KMS-11 (cell line): ENCODE measurements at regions not wholly inside any gene's neighbourhood (a gene's known extent, or its start where the extent isn't known, plus 50 kb on each side); places are given as distances from the start of the nearest gene placed in this dataset.

Experiments used
- H2AFZ ChIP-seq: fragments of 200-600 bp; sonication (generic); 2 replicates; pipeline ENCODE4 v1.6.1; 2016; ENCODE audit warnings: antibody characterized with exemption, mixed run types, low read depth
- H3K27ac ChIP-seq: fragments of 200-600 bp; sonication (generic); 2 replicates; pipeline ENCODE4 v1.6.1; 2016; ENCODE audit warnings: mild to moderate bottlenecking, mixed run types
- H3K27me3 ChIP-seq: fragments of 200-600 bp; sonication (generic); 2 replicates; pipeline ENCODE4 v1.6.1; 2017; ENCODE audit warnings: mild to moderate bottlenecking, low read depth, mixed run types, moderate library complexity; ENCODE audit not compliant: insufficient read depth
- H3K36me3 ChIP-seq: fragments of 200-600 bp; sonication (generic); 2 replicates; pipeline ENCODE4 v1.6.1; 2017; ENCODE audit warnings: mild to moderate bottlenecking, mixed run types; ENCODE audit not compliant: insufficient read depth
- H3K4me1 ChIP-seq: fragments of 200-600 bp; sonication (generic); 2 replicates; pipeline ENCODE4 v1.6.1; 2016; ENCODE audit warnings: mild to moderate bottlenecking, low read depth, mixed run types; ENCODE audit not compliant: poor library complexity, severe bottlenecking
- H3K4me2 ChIP-seq: fragments of 200-600 bp; sonication (generic); 2 replicates; pipeline ENCODE4 v1.7.0; 2016; ENCODE audit warnings: mild to moderate bottlenecking, mixed run types
- H3K4me3 ChIP-seq: fragments of 200-600 bp; sonication (generic); IDR thresholded peaks from 2 replicates; pipeline ENCODE4 v1.6.1; 2017; ENCODE audit warnings: low read depth, low read length, mixed read lengths; ENCODE audit not compliant: insufficient read depth
- H3K79me2 ChIP-seq: fragments of 200-600 bp; sonication (generic); 2 replicates; pipeline ENCODE4 v1.6.1; 2016; ENCODE audit warnings: low read depth, mixed run types; ENCODE audit not compliant: insufficient read depth
- H3K9ac ChIP-seq: fragments of 200-600 bp; sonication (generic); 2 replicates; pipeline ENCODE4 v1.6.1; 2016; ENCODE audit warnings: mild to moderate bottlenecking, mixed run types
- H4K20me1 ChIP-seq: fragments of 200-600 bp; sonication (generic); 2 replicates; pipeline ENCODE4 v1.6.1; 2016; ENCODE audit warnings: mild to moderate bottlenecking, mixed run types; ENCODE audit not compliant: insufficient read depth
- TF ChIP-seq, protein P1 (sequence below): fragments of 200-600 bp; sonication (generic); conservative IDR thresholded peaks from 2 replicates; pipeline ENCODE4 v1.6.1; 2017; ENCODE audit warnings: low read depth, mild to moderate bottlenecking, antibody characterized with exemption, low read length, moderate library complexity, mixed read lengths

DNA sequence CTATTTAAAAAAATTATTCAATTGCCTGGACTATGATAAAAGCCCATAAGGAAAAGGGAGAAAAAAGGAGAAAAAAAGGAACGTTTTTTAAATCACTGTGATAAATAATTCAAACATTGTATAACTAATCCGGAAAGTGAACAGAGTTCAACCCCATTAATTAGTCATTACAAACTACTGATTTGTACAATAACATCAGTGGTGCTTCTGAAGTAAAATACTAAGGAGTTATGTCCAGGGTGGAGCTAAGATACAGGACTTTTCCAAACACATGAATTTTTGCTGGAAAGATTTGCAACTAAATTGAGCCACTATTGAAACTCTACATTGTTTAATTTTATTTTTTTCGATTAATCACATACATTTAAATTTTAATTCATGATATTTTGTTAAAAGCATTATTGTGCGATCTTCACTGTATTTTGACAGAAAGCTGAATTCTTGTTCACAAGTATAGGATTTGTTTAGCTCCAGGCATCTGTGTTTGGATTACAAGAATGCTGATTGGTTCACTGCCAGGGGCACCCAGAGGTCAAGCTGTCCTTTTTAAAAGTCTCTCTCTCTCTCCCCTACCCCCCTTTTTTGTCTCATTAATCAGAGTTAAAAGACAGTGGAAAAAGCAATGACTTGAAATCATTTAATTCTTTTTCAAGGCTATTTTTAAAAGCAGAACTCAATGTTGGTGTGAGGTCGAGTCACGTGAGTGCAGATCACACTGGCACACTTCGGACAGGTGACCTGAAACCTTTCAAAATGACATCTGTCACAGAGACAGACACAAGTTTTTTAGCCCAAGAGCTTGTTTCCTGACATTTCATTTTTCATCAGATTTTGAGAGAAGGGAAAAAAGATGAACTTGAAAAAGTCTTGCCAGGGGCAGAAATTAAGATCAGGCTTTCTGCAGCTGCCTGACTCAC, 387.3 kb downstream of the NR2F1-AS1 start:
- Histone ChIP-seq H3K79me2 (no peaks in the 10 kb centered on the region), H3K9ac (no peak overlapping the region), H2AFZ (no peak overlapping the region), H3K4me1 (no peaks in the 10 kb centered on the region), H3K4me3 (no peak overlapping the region), H4K20me1 (no peaks in the 10 kb centered on the region), H3K36me3 (no peaks in the 10 kb centered on the region), H3K4me2 (no peak overlapping the region), H3K27me3 (no peaks in the 10 kb centered on the region), H3K27ac (no peak overlapping the region)
- TF ChIP-seq, protein P1, sequence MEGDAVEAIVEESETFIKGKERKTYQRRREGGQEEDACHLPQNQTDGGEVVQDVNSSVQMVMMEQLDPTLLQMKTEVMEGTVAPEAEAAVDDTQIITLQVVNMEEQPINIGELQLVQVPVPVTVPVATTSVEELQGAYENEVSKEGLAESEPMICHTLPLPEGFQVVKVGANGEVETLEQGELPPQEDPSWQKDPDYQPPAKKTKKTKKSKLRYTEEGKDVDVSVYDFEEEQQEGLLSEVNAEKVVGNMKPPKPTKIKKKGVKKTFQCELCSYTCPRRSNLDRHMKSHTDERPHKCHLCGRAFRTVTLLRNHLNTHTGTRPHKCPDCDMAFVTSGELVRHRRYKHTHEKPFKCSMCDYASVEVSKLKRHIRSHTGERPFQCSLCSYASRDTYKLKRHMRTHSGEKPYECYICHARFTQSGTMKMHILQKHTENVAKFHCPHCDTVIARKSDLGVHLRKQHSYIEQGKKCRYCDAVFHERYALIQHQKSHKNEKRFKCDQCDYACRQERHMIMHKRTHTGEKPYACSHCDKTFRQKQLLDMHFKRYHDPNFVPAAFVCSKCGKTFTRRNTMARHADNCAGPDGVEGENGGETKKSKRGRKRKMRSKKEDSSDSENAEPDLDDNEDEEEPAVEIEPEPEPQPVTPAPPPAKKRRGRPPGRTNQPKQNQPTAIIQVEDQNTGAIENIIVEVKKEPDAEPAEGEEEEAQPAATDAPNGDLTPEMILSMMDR, result no peak

DNA sequence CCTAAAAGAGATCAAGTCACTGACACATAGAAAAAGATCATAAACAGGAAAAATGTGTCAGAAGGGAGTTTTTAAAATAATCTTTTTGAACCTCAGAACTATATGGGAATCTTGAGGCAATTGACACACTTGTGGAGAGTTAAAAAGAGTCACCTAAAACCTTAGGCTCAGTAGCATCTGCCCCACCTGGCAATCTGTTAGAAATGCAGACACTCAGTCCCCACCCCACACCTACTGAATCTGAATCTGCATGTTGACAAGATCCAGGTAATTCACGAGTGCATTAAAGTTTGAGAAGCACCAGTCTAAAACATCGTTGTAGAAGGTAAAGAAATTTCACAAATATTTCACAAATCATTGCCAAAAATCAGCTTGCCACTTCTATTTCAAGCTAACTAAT, 388.3 kb downstream of the NR2F1-AS1 start:
- no peak overlapping the region for H2AFZ ChIP-seq
- H3K4me1 ChIP-seq, result no peaks in the 10 kb centered on the region
- H3K36me3 ChIP-seq, result no peaks in the 10 kb centered on the region
- H3K9ac ChIP-seq, result no peak overlapping the region
- no peak overlapping the region for H3K4me3 ChIP-seq
- H3K27me3 ChIP-seq, result no peaks in the 10 kb centered on the region
- H4K20me1 ChIP-seq, result no peaks in the 10 kb centered on the region
- no peak overlapping the region for H3K4me2 ChIP-seq
- H3K79me2 ChIP-seq, result no peaks in the 10 kb centered on the region
- no peak overlapping the region for H3K27ac ChIP-seq
- TF ChIP-seq, protein P1, result no peak

DNA sequence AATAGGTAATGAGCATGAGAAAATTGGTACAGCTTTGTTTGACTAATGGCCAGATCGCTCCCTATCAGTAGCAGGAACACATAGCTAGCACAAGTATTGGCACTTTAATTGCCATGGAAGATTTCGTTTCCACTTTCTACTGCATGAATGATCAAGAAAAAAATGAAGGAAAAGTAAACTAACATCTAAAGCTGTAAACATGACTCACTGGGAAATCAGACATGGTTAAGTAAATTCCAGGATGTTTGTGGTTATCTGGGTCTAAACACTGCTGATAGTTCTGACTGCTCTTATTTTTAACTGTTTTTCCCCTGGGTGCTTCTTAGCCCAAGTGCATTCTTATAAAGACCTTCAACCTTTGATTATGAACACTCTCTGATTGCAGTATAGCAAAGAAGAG, 388.9 kb downstream of the NR2F1-AS1 start:
- no peaks in the 10 kb centered on the region for H3K79me2 ChIP-seq
- H3K4me1 ChIP-seq, result no peaks in the 10 kb centered on the region
- no peak overlapping the region for H3K27ac ChIP-seq
- no peaks in the 10 kb centered on the region for H4K20me1 ChIP-seq
- TF ChIP-seq, protein P1, result no peak
- no peaks in the 10 kb centered on the region for H3K36me3 ChIP-seq
- H3K4me3 ChIP-seq, result no peak overlapping the region
- H3K4me2 ChIP-seq, result no peak overlapping the region
- no peak overlapping the region for H3K9ac ChIP-seq
- H2AFZ ChIP-seq, result no peak overlapping the region
- no peaks in the 10 kb centered on the region for H3K27me3 ChIP-seq

DNA sequence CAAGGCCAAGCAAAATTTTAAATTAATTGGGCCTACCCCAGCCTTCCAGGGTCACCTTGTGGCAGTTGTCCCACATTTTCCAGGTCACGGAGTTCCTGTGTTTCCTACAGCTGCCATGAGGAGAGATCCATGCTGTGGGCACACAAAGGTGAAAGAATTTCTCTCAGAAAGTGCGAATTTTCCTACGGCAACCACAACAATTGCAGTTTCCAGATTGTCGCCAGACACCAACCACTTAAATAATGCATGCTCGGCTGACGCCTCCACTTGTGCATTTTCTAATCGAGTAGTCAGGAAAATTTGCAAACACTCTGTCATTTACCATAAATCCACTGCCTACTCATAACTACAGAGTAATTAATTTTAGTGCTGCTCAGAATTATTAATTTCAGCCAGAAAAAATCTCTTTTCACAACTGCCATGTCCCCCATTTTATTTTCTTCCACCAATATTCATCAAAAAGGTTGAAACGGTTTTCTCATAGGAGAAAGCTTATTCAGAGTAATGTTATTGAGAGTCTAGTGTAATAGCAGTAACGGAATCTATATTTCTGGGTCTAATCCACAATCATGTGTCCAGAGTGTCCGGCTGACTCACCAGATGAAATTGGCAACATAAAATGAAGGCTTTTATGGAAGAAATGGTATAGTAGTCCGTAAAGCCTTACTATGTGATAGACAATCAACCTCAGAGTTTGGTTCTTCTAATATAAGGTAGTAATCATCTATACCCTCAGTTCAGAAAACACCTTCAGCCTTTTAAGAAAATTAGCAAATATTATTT, 389.8 kb downstream of the NR2F1-AS1 start:
- TF ChIP-seq, protein P1, result no peak
- Histone ChIP-seq H3K27me3 (no peaks in the 10 kb centered on the region), H3K4me3 (no peak overlapping the region), H3K4me1 (no peaks in the 10 kb centered on the region), H3K4me2 (no peak overlapping the region), H3K9ac (no peak overlapping the region), H3K27ac (no peak overlapping the region), H4K20me1 (no peaks in the 10 kb centered on the region), H3K36me3 (no peaks in the 10 kb centered on the region), H2AFZ (no peak overlapping the region), H3K79me2 (no peaks in the 10 kb centered on the region)
